Gastrocnemius medialis (tissue), 4 donors: ENCODE measurements at regions not wholly inside any gene's neighbourhood (a gene's known extent, or its start where the extent isn't known, plus 50 kb on each side); places are given as distances from the start of the nearest gene placed in this dataset.

ENCODE experiments used
- POLR2A ChIP-seq, 2 donors: fragments of 450-650 bp; IDR thresholded peaks; one replicate each; pipeline ENCODE4 v1.6.1; 2017; ENCODE audit warnings: antibody characterized with exemption in 2 of 2, mild to moderate bottlenecking in 2 of 2, moderate library complexity in 2 of 2
- TF ChIP-seq, protein P1 (sequence below), 5 experiments: fragments of 450-650 bp in 3 of 5; fragments of 200-600 bp in 2 of 5; sonication (generic) in 2 of 5; IDR thresholded peaks in 4 of 5; conservative IDR thresholded peaks in 1 of 5; 1 replicate in 4 of 5; 2 replicates in 1 of 5; pipeline ENCODE4 v1.5.1; 2016 to 2019; ENCODE audit warnings: antibody characterized with exemption in 5 of 5, mild to moderate bottlenecking in 3 of 5, moderate library complexity in 3 of 5

DNA sequence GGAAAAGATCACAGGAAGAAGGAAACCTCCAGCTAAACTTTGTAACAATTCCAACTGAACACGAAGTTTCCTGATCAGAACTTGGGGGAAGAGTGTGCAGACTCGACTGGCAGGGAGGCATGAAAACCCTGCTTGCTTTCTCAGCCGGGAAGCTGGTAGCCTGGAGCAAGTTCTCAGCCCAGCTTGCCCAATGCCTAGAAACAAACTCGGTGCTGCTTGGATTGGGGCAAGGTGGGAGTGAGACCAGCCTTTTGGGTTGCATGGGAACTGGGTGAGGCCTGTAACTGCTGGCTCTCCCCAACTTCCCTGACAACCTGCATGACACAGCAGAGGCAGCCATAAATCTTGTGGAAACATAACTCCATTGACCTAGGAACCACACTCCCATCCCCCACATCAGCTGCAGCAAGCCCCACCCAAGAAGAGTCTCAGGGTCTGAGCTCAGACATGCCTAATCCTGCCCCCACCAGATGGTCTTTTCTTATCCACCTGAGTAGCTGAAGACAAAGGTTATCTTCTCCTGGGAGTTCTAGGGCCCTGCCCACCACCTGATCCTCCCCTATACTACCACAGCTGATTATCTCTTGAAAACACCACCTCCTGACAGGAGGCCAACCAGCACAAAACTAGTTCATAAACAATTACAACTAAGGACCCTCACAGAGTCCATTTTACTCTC is 1859.7 kb upstream of the CELF4 start:
- TF ChIP-seq, protein P1, sequence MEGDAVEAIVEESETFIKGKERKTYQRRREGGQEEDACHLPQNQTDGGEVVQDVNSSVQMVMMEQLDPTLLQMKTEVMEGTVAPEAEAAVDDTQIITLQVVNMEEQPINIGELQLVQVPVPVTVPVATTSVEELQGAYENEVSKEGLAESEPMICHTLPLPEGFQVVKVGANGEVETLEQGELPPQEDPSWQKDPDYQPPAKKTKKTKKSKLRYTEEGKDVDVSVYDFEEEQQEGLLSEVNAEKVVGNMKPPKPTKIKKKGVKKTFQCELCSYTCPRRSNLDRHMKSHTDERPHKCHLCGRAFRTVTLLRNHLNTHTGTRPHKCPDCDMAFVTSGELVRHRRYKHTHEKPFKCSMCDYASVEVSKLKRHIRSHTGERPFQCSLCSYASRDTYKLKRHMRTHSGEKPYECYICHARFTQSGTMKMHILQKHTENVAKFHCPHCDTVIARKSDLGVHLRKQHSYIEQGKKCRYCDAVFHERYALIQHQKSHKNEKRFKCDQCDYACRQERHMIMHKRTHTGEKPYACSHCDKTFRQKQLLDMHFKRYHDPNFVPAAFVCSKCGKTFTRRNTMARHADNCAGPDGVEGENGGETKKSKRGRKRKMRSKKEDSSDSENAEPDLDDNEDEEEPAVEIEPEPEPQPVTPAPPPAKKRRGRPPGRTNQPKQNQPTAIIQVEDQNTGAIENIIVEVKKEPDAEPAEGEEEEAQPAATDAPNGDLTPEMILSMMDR (IDR thresholded peaks at IDR 0.05 in 4 of 5, conservative IDR thresholded peaks at IDR 0.05 in 1 of 5) = no peak
- no peak for TF ChIP-seq POLR2A (IDR thresholded peaks at IDR 0.05)
